Muscle of arm (tissue), 1 donor: ENCODE measurements at regions not wholly inside any gene's neighbourhood (a gene's known extent, or its start where the extent isn't known, plus 50 kb on each side); places are given as distances from the start of the nearest gene placed in this dataset.

Experiments used
- DNase-seq: peaks from one replicate; pipeline ENCODE4 v3.0.0-alpha.2; 2013

DNA sequence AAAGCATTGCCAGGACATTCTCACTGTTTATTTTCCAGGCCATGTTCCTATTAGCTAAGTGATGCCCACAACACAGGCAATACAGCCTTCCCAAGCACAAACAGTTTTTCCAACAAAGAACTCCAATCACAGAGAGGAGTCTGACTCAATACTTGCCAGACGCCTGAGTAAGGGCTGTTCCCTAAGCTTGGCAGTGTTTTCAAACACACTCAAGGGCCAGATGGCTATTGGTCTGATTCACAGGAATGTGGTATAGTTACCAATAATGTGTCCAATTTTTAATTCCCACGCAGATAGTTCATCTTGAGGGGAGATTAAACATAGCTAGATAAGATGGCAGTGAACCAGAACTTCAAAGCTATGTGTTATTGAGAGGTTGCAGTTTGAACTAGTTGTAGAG, 381.0 kb downstream of the SNAPC1 start:
- DNase-seq, result no peak

DNA sequence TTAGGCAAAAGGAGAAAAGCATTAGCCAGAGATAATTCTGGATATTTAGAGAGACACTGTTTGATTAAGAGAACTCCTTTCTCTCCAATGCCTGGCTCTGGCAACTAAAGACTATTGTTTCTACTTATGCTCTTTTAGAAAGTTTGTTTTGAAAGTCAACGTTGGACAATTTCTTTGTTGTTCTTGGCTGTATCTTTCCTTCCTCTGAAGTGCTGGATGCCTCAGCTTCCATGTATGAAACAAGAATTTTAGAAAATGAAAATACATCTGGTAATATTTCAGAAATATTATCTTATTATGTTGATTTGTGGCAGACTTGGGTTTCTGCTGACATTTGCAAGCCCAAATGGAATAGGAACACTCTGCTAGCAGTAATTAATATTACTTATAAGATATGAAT, 382.6 kb downstream of the SNAPC1 start:
- no peak for DNase-seq

DNA sequence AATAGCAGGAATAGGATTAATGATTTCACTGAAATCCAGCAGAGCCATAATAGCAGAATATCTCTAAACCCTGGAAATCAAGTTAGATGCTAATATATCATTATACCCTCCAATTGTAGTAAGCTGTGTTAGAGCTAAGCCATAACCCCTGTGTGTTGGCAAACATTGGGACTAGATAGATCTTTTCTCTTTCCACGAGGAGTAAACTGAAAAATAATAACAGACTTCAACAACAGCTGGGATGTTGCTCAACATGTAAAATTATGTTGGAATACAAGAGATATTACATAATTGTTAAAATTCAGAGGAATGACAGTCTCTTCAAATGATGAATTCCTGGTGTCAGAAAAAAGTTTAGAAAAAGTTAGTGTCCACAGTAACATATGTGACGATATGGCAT, 383.8 kb downstream of the SNAPC1 start:
- DNase-seq, result no peak

DNA sequence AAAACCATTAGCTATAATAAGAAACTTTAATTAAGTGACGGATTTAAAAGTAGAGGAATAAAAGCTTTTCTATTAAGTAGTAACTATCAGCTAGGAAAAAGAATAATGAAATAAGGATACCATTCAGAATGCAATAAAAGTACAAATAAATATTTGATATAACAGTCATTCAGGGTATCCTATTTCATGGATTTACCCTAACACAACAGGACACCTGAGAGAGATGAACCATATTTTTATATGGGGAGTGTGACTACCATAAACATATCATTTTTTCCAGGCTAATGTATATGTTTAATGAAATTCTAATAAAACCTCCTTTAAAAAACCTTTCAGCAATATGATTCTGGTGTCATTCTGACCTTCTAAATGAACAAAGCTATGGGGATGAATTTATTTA, 393.8 kb downstream of the SNAPC1 start:
- DNase-seq, result no peak

DNA sequence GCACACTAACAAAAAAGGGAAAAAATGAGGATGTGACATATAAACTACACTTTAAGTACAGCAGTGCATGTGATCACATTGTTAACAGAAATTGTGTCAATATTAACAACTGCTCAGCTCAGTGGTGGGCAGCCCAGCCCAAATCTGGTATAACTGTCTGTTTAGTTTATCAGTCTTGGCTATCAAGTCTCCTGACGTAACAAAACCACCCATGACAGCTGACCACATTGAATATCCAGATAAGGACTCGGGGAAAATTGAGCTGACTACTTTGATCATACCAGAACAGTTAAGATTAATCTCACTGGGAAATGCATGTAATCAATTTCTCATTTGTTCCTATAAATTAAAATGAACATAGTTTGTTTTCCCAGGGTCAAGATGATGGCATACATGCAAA, 396.6 kb downstream of the SNAPC1 start:
- no peak for DNase-seq

GRCh38 chr14:62159314-62159713, 397.1 kb downstream of the SNAPC1 start:
- no peak for DNase-seq

DNA sequence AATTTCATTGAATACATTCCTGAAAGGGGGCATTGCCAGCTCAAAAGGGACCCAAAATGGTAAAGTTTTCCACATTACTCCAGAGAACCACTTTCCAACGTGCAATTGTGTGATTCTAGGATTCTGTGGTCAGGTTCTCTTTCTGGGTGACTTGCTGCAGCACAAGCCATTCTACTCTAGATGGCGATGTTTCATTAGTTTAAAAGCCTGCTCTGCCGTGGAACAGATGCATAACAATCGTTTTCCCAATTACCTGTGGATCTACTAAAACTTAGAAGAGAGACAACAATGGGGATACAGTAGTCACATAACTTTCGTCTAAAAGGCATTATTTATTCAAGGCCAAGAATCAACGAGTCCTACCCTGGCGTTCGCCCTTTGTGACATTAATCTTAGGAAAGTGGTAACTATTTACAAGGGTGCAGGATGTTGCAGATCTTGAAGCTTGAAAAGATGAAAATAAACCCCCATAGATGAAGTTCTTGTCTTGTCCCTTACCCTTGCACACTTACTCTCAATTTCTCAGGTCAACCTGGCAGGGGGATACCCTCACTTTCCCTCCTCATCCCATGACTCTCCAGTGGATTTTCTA, 400.9 kb downstream of the SNAPC1 start:
- peak; percentile 31 for DNase-seq

GRCh38 chr14:62168564-62169155, 406.4 kb downstream of the SNAPC1 start:
- DNase-seq, result no peak

- DNase-seq, result peak; percentile 63
Measured at GRCh38 chr14:62179367-62180018, 417.3 kb downstream of the SNAPC1 start.

GRCh38 chr14:62181591-62181990, 419.4 kb downstream of the SNAPC1 start:
- no peak for DNase-seq

DNA sequence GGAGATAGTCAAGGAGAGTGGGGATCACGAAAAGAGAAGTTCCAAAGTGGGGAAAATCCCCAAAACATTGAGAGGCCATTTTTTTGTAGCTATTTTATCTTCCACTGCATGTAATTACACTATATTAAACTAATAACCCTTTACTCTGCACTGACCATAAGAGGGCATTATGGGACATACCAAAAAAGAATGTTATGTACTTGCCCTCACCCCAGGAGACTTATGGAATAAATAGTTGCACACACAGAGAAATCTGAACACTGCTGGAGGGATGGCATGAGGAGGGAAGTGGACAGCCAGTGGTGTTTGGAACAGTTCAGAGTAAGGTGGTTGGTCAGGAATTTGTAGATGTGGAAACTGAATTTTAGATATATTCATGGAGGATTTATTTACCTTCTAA, 422.9 kb downstream of the SNAPC1 start:
- DNase-seq, result no peak

DNA sequence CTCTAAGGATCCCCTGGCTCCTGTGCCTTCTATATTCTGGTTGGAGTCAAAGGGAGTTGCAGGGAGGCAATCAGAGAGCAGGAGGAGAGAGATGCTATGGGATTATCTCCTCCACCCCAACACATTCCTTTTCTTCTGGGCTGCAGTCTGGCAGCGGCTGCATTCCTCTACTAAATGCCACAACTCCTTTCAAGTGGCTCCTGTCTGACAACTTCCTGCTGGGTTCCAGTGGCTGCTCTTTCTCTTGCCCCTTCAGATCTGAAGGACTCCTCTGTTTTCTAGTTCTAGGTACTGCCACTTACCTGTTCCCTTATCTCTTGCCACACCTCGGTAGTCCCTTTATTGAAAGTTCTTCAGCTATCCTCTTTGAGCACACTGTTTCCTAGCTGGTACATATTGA, 425.0 kb downstream of the SNAPC1 start:
- DNase-seq, result no peak

DNA sequence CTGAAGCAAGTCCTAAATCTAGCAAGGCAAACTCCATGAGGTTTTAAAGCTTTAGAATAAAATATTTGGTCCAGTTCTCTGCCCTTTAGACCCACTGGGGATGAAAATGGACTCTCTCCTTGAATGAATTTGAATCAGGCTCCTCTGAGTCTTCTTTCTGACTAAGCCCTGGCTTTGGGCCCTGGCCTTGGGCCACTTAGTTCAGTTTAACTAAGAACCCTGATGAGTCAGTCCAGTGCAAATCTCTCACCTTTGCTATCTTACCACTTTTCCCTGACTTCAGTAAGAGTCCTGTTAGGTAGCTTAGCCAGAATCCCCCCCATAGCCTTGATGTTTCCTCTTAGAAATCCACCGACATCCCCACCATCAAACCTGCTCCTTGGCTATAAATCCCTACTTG, 427.5 kb downstream of the SNAPC1 start:
- no peak for DNase-seq

DNA sequence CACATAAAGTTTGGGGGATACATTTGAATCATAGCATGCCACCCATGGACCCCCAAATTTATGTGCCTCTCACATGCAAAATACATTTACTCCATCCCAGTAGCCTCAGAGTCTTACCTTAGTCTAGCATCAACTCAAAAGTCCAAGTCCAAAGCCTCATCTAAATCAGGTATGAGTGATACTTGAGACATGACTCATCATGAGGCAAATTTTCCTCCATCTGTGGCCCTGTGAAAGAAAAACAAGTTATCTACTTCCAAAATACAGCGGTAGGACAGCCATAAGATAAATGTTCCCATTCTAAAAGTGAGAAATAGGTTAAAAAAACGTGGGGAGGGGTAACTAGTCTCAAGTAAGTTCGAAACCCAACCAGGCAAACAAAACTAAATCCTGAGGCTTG, 444.2 kb downstream of the SNAPC1 start:
- DNase-seq, result no peak

GRCh38 chr14:62209287-62209899, 447.2 kb downstream of the SNAPC1 start:
- no peak for DNase-seq

- DNase-seq, result no peak
Measured at GRCh38 chr14:62213516-62213915, 451.3 kb downstream of the SNAPC1 start.

- no peak for DNase-seq
Measured at GRCh38 chr14:62216121-62216520, 453.9 kb downstream of the SNAPC1 start.

GRCh38 chr14:62234849-62235248, 472.6 kb downstream of the SNAPC1 start:
- no peak for DNase-seq

DNA sequence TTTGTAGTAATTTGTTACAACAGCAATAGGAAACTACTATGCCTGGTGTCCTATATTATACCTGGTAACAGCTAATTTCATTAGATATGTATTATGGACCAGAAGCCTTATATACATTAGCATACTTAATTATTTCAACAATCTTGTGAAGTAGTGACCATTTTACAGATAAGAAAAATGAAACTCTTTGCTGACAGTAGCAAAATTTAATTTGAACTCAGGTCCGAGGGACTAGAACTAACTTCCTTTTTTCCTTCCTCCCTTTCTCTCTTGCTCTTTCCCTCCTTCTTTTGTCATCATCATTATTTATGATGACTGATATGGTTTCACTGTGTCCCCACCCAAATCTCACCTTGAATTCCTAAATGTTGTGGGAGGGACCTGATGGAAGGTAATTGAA, 482.0 kb downstream of the SNAPC1 start:
- DNase-seq, result no peak

DNA sequence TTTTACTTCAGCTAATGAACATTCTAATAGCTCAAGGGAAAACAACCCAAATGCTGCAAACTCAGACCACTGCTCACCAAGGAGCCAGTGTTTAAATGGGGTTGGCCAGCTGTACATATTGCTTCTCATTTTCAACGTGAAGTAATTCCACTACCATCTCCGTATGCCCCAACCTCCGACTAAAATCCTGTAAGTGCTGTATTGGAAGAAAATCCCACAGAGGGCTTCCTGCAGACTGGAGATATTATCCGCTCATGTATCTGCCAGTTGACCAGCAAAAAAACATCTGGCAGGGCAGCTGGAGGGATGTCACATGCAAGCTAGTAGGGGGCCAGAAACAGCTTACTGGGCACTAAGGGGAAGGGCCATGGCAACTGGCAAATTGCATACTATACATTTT, 485.0 kb downstream of the SNAPC1 start:
- peak; percentile 1 for DNase-seq

DNA sequence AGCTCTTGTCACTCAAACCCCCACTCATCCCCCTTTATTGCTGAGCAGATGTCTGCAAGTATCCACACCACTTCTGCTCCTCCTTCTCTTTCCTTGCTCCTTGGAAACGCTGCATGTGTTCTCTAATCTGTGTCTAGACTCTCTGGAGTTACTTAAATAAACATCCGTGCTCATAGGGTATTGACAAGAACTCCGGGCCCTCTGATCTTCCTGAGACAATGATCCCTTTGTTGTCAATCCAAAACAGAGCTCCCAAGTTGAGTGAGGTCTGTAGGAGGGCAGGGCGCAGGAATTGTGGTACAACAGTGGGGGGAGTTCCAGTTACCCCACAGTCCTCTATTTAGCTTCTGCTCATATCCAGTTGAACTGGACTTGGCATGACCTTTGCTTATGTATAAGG, 489.0 kb downstream of the SNAPC1 start:
- no peak for DNase-seq

GRCh38 chr14:62253171-62253570, 491.0 kb downstream of the SNAPC1 start:
- DNase-seq, result no peak

DNA sequence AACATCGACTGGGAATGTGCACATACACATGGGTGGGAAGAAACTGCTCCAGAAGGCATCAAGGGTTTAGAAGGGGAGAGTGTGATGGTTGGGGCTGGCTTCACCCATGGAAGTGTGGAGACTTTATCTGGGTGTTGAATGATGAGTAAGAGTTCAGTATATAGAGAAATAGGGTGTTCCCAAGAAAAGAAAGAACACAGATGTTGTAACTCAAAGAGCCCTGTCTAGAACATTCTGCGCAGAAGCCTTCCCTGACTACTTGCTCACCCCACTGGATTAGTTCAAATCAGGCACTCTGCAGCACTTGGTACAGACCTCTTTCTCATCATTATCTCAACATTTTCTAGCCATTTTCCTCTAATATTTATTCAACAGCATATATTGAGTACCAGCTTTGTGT, 491.7 kb downstream of the SNAPC1 start:
- no peak for DNase-seq
